Heart right ventricle (tissue), 16 donors: ENCODE measurements at regions not wholly inside any gene's neighbourhood (a gene's known extent, or its start where the extent isn't known, plus 50 kb on each side); places are given as distances from the start of the nearest gene placed in this dataset.

Experiments
- ATAC-seq, 8 donors: fragments of 200-7000 bp; cut with Tn5 transposase; one replicate each; pipeline ENCODE4 v1.9.1; 2020; ENCODE audit warnings: mild to moderate bottlenecking in 8 of 8, moderate library complexity in 8 of 8, moderate number of reproducible peaks in 1 of 8
- DNase-seq, 2 donors: peaks; one replicate each; pipeline ENCODE4 v3.0.0-alpha.2; 2020
- H3K27ac ChIP-seq, 10 donors: fragments of 200-600 bp; sonication (generic) in 2 of 10; one replicate each; pipeline versions ENCODE4 v1.5.0 to v1.8.0; 2020 to 2022; ENCODE audit warnings: mild to moderate bottlenecking in 3 of 10
- H3K27me3 ChIP-seq, 7 donors: fragments of 200-600 bp; one replicate each; pipeline ENCODE4 v1.8.0; 2021 to 2022; ENCODE audit warnings: mild to moderate bottlenecking in 2 of 7
- H3K36me3 ChIP-seq, 9 donors: fragments of 200-600 bp; sonication (generic) in 1 of 9; one replicate each; pipeline versions ENCODE4 v1.5.0 to v1.8.0; 2020 to 2022; ENCODE audit warnings: mild to moderate bottlenecking in 2 of 9
- H3K4me1 ChIP-seq, 9 donors: fragments of 200-600 bp; sonication (generic) in 1 of 9; one replicate each; pipeline versions ENCODE4 v1.5.0 to v1.8.0; 2020 to 2022; ENCODE audit warnings: mild to moderate bottlenecking in 4 of 9
- H3K4me3 ChIP-seq, 10 donors: fragments of 200-600 bp; sonication (generic) in 2 of 10; one replicate each; pipeline versions ENCODE4 v1.5.0 to v1.8.0; 2020 to 2022; ENCODE audit warnings: mild to moderate bottlenecking in 7 of 10, moderate library complexity in 2 of 10
- H3K9me3 ChIP-seq, 11 donors: fragments of 200-600 bp in 10 of 11; sonication (generic) in 2 of 11; one replicate each; pipeline versions ENCODE4 v1.5.0 to v1.8.0; 2013 to 2022; ENCODE audit warnings: mild to moderate bottlenecking in 2 of 11, control low read depth in 1 of 11, moderate library complexity in 1 of 11
- WGBS, 2 donors: extraction: QIAGEN DNeasy Blood & Tissue Kit; methylation state at CpG; one replicate each; pipeline ENCODE4 v1.1.7; 2013; ENCODE audit warnings: inconsistent platforms in 1 of 2; 5-methylcytosine and 5-hydroxymethylcytosine counted together
- intact Hi-C, 10 donors: fragments of 100-400 bp; cut with DNase I; formaldehyde crosslinking; loops; one replicate each; pipeline versions ENCODE4 v1.11.1 to v1.14.2; 2022
- TF ChIP-seq, protein P1 (sequence below), 9 donors: fragments of 200-600 bp; sonication (generic) in 2 of 9; IDR thresholded peaks; one replicate each; pipeline versions ENCODE4 v1.5.0 to v1.8.0; 2021 to 2022; ENCODE audit warnings: antibody characterized with exemption in 9 of 9, mild to moderate bottlenecking in 5 of 9, moderate library complexity in 1 of 9
- donor health status: Arrhythmogenic right ventricular cardiomyopathy.
- donor health status: ischemic (EF 13 %, LVEDD 7.1; RV severe dilation, severe dysfunction).
- donor health status: healthy with polysubstance abuse.
- donor health status: DM: no; HTN: yes; CAD: no.
- donor health status: DM: no; HTN: no; CAD: no.
- donor health status: ischemic (EF 25% LVEDD 6.9; RV normal size, moderate dysfunction).
- donor health status: ischemic (EF 25% LVEDD 5.7; RV mildly dilated, moderate dysfunction).
- donor health status: healthy.
- donor health status: DM: yes; HTN: yes; CAD: no.
- donor health status: Ischemic cardiomyopathy.
- donor health status: ischemic (EF 35%, LVEDD 5.7; RV mildly dilated, moderate dysfunction).
- donor health status: nonischemic (EF 11% LVEDD 7.7; RV severe dilation, severe dysfunction).
- donor health status: DM: yes; HTN: yes; CAD: no.
- donor health status: PGD.
- donor health status: ischemic (EF 29% LVEDD 5.4; RV normal size, mild dysfunction).
- donor health status: nonischemic (EF 23%, LVEDD 6.1; RV moderate dilation, normal function).

DNA sequence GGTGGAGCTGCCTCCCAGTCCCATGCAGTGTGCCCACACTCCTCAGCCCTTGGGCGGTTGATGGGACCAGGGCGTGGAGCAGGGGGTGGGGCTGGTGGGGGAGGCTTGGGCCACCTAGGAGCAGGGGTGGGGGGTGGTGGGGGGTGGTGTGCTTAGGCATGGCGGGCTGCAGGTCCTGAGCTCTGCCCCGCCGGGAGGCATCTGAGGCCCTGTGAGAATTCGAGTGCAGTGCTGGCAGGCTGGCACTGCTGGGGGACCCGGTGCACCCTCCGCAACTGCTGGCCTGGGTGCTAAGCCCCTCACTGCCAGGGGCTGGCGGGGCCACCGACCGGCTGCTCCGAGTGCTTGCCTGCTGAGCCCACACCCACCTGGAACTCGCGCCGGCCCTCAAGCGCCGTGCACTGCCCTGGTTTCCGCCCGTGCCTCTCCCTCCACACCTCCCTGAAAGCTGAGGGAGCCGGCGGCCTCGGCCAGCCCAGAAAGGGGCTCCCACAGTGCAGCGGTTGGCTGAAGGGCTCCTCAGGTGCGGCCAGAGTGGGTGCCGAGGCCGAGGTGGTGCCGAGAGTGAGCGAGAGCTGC is 59.6 kb upstream of the PRL start:
- TF ChIP-seq, protein P1, sequence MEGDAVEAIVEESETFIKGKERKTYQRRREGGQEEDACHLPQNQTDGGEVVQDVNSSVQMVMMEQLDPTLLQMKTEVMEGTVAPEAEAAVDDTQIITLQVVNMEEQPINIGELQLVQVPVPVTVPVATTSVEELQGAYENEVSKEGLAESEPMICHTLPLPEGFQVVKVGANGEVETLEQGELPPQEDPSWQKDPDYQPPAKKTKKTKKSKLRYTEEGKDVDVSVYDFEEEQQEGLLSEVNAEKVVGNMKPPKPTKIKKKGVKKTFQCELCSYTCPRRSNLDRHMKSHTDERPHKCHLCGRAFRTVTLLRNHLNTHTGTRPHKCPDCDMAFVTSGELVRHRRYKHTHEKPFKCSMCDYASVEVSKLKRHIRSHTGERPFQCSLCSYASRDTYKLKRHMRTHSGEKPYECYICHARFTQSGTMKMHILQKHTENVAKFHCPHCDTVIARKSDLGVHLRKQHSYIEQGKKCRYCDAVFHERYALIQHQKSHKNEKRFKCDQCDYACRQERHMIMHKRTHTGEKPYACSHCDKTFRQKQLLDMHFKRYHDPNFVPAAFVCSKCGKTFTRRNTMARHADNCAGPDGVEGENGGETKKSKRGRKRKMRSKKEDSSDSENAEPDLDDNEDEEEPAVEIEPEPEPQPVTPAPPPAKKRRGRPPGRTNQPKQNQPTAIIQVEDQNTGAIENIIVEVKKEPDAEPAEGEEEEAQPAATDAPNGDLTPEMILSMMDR (IDR thresholded peaks at IDR 0.05) = no peak
- no peak for ATAC-seq
- intact Hi-C loops = no loop called here
- 84 to 88% methylated on average over 22 to 28 of the region's 28 CpGs for WGBS, 2 donors
- H3K27me3 ChIP-seq = no peaks in the 10 kb centered on the region
- peaks cover 0 to 4% (median 0%) of the 10 kb centered on the region in 11 donors for H3K9me3 ChIP-seq
- H3K36me3 ChIP-seq = no peaks in the 10 kb centered on the region
- H3K4me3 ChIP-seq = no peak overlapping the region
- no peaks in the 10 kb centered on the region for H3K4me1 ChIP-seq
- no peak overlapping the region for H3K27ac ChIP-seq
- no peak for DNase-seq

- no peak overlapping the region for H3K4me3 ChIP-seq
- H3K9me3 ChIP-seq = peaks cover 0 to 8% (median 0%) of the 10 kb centered on the region in 11 donors
- ATAC-seq (no peak), DNase-seq (no peak)
- H3K27me3 ChIP-seq = no peaks in the 10 kb centered on the region
- TF ChIP-seq, protein P1 (IDR thresholded peaks at IDR 0.05) = no peak
- no peaks in the 10 kb centered on the region for H3K36me3 ChIP-seq
- peaks cover 0 to 9% (median under 1%) of the 10 kb centered on the region in 9 donors for H3K4me1 ChIP-seq
- intact Hi-C loops = no loop called here
- H3K27ac ChIP-seq = no peak overlapping the region
These were observed 60.9 kb upstream of the PRL start for GRCh38 chr6:22357724-22358189.

GRCh38 chr6:22361576-22361975 is 64.7 kb upstream of the PRL start:
- peaks cover 0 to 11% (median 0%) of the 10 kb centered on the region in 11 donors for H3K9me3 ChIP-seq
- H3K27ac ChIP-seq = no peak overlapping the region
- DNase-seq (no peak), ATAC-seq (no peak)
- H3K36me3 ChIP-seq = no peaks in the 10 kb centered on the region
- TF ChIP-seq, protein P1 (IDR thresholded peaks at IDR 0.05) = no peak
- no peaks in the 10 kb centered on the region for H3K27me3 ChIP-seq
- H3K4me1 ChIP-seq = peaks cover 0 to 26% (median 13%) of the 10 kb centered on the region in 9 donors
- H3K4me3 ChIP-seq = no peak overlapping the region
- WGBS, 2 donors = 75 to 79% methylated on average over 5 of the region's 5 CpGs
- intact Hi-C loops = no loop called here

DNA sequence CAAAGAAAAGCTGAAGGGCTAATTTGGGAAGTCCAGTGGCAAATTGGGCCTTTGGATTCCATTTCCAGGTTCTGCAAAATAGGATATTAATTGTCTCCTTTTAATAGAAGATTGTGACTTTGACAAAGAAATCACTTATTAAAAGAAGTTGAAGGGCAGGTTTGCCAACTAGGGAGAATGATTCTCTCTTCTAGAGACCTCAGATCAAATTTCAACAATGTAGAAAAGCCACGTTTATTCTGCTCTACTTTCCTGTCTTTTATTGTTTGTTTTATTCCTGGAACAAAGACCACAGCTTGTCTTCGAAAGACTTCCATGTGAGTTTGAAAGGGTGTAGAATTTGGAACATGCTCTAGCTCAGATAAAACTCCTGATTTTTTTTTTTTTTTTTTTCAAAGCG is 65.5 kb upstream of the PRL start:
- Histone ChIP-seq H3K27ac (no peak overlapping the region), H3K4me3 (no peak overlapping the region), H3K9me3 (peaks cover 0 to 11% (median 0%) of the 10 kb centered on the region in 11 donors), H3K4me1 (peaks cover 0 to 34% (median 13%) of the 10 kb centered on the region in 9 donors), H3K27me3 (no peaks in the 10 kb centered on the region), H3K36me3 (no peaks in the 10 kb centered on the region)
- intact Hi-C loops = no loop called here
- 59 to 71% methylated on average over 3 of the region's 3 CpGs for WGBS, 2 donors
- no peak for DNase-seq
- no peak for ATAC-seq
- TF ChIP-seq, protein P1 (IDR thresholded peaks at IDR 0.05) = no peak
